ENCODE measurements at regions not wholly inside any gene's neighbourhood (a gene's known extent, or its start where the extent isn't known, plus 50 kb on each side); places are given as distances from the start of the nearest gene placed in this dataset.

GRCh38 chr6:104266922-104267321 is 592.8 kb downstream of the HACE1 start:
- TF ChIP-seq CTCF (IDR thresholded peaks at IDR 0.05) (no peak), EP300 (IDR thresholded peaks at IDR 0.05) (no peak), POLR2AphosphoS5 (IDR thresholded peaks at IDR 0.05) (no peak)

All from esophagus muscularis mucosa (tissue), 4 donors.